ENCODE measurements at regions not wholly inside any gene's neighbourhood (a gene's known extent, or its start where the extent isn't known, plus 50 kb on each side); places are given as distances from the start of the nearest gene placed in this dataset.

GRCh38 chr15:39251413-39252133, 329.3 kb upstream of the THBS1 start:
- no peak for TF ChIP-seq SIN3A (IDR thresholded peaks at IDR 0.05; ENCODE audit: borderline replicate concordance, low read depth, low read length)
- TF ChIP-seq USF1 (IDR thresholded peaks at IDR 0.05; ENCODE audit: borderline replicate concordance, low read depth), result no peak
- no peak for TF ChIP-seq REST (IDR thresholded peaks at IDR 0.05; ENCODE audit: low read depth, low read length)
- TF ChIP-seq POLR2AphosphoS5 (IDR thresholded peaks at IDR 0.05; ENCODE audit: low read depth, low read length), result 0 out of 2 replicates have a peak, but pooled peaks have one; percentile 18
- TF ChIP-seq RAD21 (IDR thresholded peaks at IDR 0.05; ENCODE audit: low read length), result no peak
- peak in 1 of 2 experiments; percentile 44; a peak in 1 of 4 replicates for TF ChIP-seq EP300 (IDR thresholded peaks at IDR 0.05; ENCODE audit: borderline replicate concordance in 1 of 2, low read depth in 1 of 2, low read length in 1 of 2)
- TF ChIP-seq MAX (IDR thresholded peaks at IDR 0.05; ENCODE audit: low read depth), result peak; percentile 51; the same call in 1 of the 2 replicates
- peak; percentile 77 for TF ChIP-seq TCF12 (IDR thresholded peaks at IDR 0.05)
- TF ChIP-seq GABPA (IDR thresholded peaks at IDR 0.05; ENCODE audit: low read depth), result no peak
- TF ChIP-seq ELF1 (IDR thresholded peaks at IDR 0.05), result no peak
- no peak for TF ChIP-seq RXRA (IDR thresholded peaks at IDR 0.05; ENCODE audit: borderline replicate concordance, low read depth)
- no peak for TF ChIP-seq RFX5 (IDR thresholded peaks at IDR 0.05; ENCODE audit: low read length)
- no peak for TF ChIP-seq CTCF (IDR thresholded peaks at IDR 0.05)
- TF ChIP-seq NFIC (IDR thresholded peaks at IDR 0.05; ENCODE audit: borderline replicate concordance), result peak; percentile 30; the same call in 1 of the 2 replicates
- peak; percentile 57; the same call in 1 of the 2 replicates for TF ChIP-seq JUND (IDR thresholded peaks at IDR 0.05)
- TF ChIP-seq IRF3 (IDR thresholded peaks at IDR 0.05; ENCODE audit: low read depth, low read length), result no peak
- peak; percentile 53 for TF ChIP-seq FOSL2 (IDR thresholded peaks at IDR 0.05; ENCODE audit: borderline replicate concordance, low read depth)
- H3K9ac ChIP-seq, result peak overlapping the region; percentile 40
- peaks cover 47% of the 10 kb centered on the region for H3F3A ChIP-seq (replicated peaks; ENCODE audit: insufficient read depth)
- peak overlapping the region; percentile 46 for H2AFZ ChIP-seq (ENCODE audit: low read depth)
- H3K9me3 ChIP-seq, result no peaks in the 10 kb centered on the region
- H3K27me3 ChIP-seq (ENCODE audit: insufficient read depth), result no peaks in the 10 kb centered on the region
- H3K36me3 ChIP-seq (replicated peaks in 1 of 2; ENCODE audit: control insufficient read depth in 1 of 2, insufficient read depth in 2 of 2, low read length in 1 of 2), result peaks cover 0 to 4% of the 10 kb centered on the region in 2 experiments
- CTCF ChIA-PET, result no interaction called here
- peak overlapping the region; percentile 15 for H3K4me2 ChIP-seq
- no peaks in the 10 kb centered on the region; the same call in 1 of the 2 replicates for H3K79me2 ChIP-seq (ENCODE audit: insufficient read depth)
- H3K4me3 ChIP-seq (ENCODE audit: low read depth in 2 of 2, low read length in 1 of 2), result no peak overlapping the region
- peak overlapping the region in 1 of 2 experiments; percentile 92; a peak in 2 of 4 replicates for H3K27ac ChIP-seq (ENCODE audit: low read depth in 2 of 2, low read length in 1 of 2)
- POLR2A ChIA-PET, result no interaction called here
- H3K4me1 ChIP-seq (ENCODE audit: control insufficient read depth in 1 of 2, insufficient read depth in 2 of 2, low read depth in 1 of 2, low read length in 1 of 2), result peaks cover 0 to 40% of the 10 kb centered on the region in 2 experiments; a peak in 3 of 4 replicates
- no peak for DNase-seq
- 25% methylated on average over 3 of the region's 3 CpGs for WGBS (ENCODE audit: low lambda C conversion rate)
- H3K9me2 ChIP-seq, result no peaks in the 10 kb centered on the region
- H4K20me1 ChIP-seq (ENCODE audit: insufficient read depth), result no peaks in the 10 kb centered on the region

Measured in SK-N-SH (cell line).